ENCODE measurements at regions not wholly inside any gene's neighbourhood (a gene's known extent, or its start where the extent isn't known, plus 50 kb on each side); places are given as distances from the start of the nearest gene placed in this dataset.

DNA sequence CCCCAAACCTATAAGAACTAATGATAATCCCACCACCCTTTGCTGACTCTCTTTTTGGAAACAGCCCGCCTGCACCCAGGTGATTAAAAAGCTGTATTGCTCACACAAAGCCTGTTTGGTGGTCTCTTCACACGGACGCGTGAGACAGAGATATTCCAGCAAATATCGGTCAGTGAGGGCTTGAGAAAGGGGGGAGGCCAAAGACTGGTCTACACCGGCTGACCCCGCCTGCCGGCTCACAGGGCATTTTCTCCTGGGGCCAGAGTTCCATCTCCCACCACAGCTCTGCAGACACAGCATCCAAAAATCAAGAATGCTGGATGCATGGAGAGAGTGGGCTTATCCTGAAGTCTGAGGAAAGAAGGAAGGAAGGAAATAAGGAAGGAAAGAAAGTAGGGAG is 176.0 kb downstream of the SHOX start:
- H3K4me1 ChIP-seq (ENCODE audit: control insufficient read depth, insufficient read depth, low read length), result no peaks in the 10 kb centered on the region
- ATAC-seq (no peak), DNase-seq (no peak)
- 92% methylated on average over 8 of the region's 8 CpGs for WGBS
- H3K4me3 ChIP-seq (ENCODE audit: low read length), result no peak overlapping the region
- no peak overlapping the region for H3K27ac ChIP-seq (ENCODE audit: low read length)
- peaks cover 2% of the 10 kb centered on the region for H3K9me3 ChIP-seq (ENCODE audit: control insufficient read depth, low read length)
- intact Hi-C loops (cut with DNase I), result no loop called here
- H3K27me3 ChIP-seq (ENCODE audit: control insufficient read depth, insufficient read depth), result no peaks in the 10 kb centered on the region

DNA sequence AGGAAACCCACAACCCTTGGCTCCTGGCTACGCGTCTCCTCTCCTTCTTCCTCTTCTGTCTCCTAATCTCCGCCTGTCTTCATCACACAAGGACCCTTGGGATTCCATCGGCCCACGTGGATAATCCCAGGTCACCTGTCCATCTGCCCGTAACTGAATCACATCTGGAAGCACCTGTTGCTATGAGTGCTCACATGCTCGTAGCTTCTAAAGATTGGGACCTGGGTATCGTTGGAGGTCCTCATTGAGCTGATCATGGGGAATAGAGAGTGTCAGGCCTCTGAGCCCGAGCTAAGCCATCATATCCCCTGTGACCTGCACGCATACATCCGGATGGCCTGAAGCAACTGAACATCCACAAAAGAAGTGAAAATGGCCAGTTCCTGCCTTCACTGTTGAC is 175.4 kb downstream of the SHOX start:
- Histone ChIP-seq H3K27me3 (ENCODE audit: control insufficient read depth, insufficient read depth) (no peaks in the 10 kb centered on the region), H3K9me3 (ENCODE audit: control insufficient read depth, low read length) (peaks cover 2% of the 10 kb centered on the region), H3K27ac (ENCODE audit: low read length) (no peak overlapping the region), H3K4me3 (ENCODE audit: low read length) (no peak overlapping the region), H3K4me1 (ENCODE audit: control insufficient read depth, insufficient read depth, low read length) (no peaks in the 10 kb centered on the region)
- ATAC-seq, result no peak
- intact Hi-C loops (cut with DNase I), result no loop called here
- no peak for DNase-seq
- WGBS, result 77% methylated on average over 11 of the region's 11 CpGs

DNA sequence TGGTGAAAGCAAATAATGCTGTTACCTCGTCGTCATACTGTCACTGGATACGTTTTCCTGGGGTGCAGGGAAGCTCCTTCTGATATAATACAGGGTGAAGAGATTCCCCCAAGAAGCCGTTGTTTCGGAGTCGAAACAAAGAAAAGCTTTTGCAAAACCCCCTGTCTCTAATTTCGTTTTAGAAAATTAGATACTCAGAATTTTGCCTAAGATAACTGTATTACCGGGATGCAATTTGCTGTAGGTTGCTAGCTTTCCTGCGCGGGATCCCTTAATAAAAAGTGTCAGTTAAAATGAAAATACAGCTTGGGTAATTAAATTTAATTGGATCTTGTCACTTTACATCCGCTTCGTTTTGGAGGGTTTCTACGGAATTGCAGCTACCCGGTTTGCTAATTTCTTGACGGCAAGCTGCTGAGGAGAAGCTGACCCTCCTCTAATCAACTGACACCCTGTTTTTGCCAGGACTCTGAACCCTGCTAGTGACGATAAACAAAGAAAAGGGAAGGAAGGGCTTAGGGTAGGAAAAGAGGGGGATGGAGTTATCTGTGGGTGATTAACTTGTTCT is 174.6 kb downstream of the SHOX start:
- peaks cover 2% of the 10 kb centered on the region for H3K9me3 ChIP-seq (ENCODE audit: control insufficient read depth, low read length)
- DNase-seq (no peak), ATAC-seq (no peak)
- 34% methylated on average over 16 of the region's 16 CpGs for WGBS
- H3K4me3 ChIP-seq (ENCODE audit: low read length), result no peak overlapping the region
- no peaks in the 10 kb centered on the region for H3K27me3 ChIP-seq (ENCODE audit: control insufficient read depth, insufficient read depth)
- intact Hi-C loops (cut with DNase I), result no loop called here
- H3K4me1 ChIP-seq (ENCODE audit: control insufficient read depth, insufficient read depth, low read length), result no peaks in the 10 kb centered on the region
- H3K27ac ChIP-seq (ENCODE audit: low read length), result no peak overlapping the region

DNA sequence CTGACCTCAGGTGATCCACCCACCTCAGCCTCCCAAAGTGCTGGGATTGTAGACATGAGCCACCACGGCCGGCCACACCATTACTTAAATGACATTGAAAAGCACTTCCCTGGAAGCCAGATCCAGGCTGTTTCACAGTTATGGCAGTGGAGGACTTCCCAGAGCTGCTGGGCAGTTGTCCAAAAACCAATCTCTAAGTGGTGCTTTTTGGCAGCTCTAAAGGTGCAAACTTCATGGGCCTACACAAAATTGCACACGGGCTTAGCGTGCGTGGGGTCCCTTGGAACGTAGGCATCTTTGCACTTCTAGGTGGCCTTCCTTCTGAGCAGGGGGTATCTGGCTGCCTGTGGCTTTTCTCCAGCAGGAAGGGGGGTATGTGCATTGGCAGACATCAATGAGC is 172.3 kb downstream of the SHOX start:
- ATAC-seq (no peak), DNase-seq (no peak)
- Histone ChIP-seq H3K9me3 (ENCODE audit: control insufficient read depth, low read length) (peaks cover 2% of the 10 kb centered on the region), H3K27ac (ENCODE audit: low read length) (no peak overlapping the region), H3K4me1 (ENCODE audit: control insufficient read depth, insufficient read depth, low read length) (no peaks in the 10 kb centered on the region), H3K4me3 (ENCODE audit: low read length) (no peak overlapping the region), H3K27me3 (ENCODE audit: control insufficient read depth, insufficient read depth) (no peaks in the 10 kb centered on the region)
- WGBS, result 80% methylated on average over 6 of the region's 6 CpGs
- intact Hi-C loops (cut with DNase I), result no loop called here

DNA sequence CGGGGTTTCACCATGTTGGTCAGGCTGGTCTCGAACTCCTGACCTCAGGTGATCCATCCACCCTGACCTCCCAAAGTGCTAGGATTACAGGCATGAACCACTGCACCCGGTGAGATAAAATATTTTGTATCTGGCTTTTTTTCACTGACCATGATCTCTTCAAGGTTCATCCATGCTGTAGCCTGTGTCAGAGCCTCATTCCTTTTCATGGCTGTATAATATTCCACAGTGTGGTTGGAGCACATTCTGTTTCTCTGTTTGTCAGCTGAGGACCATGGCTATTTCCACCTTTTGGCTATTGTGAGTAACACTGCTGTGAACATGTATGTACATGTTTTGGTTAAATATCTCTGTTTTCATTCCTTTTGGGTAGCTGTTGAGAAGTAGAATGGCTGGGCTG is 169.2 kb downstream of the SHOX start:
- no peak for ATAC-seq
- Histone ChIP-seq H3K4me1 (ENCODE audit: control insufficient read depth, insufficient read depth, low read length) (no peaks in the 10 kb centered on the region), H3K27me3 (ENCODE audit: control insufficient read depth, insufficient read depth) (no peaks in the 10 kb centered on the region), H3K27ac (ENCODE audit: low read length) (no peak overlapping the region), H3K9me3 (ENCODE audit: control insufficient read depth, low read length) (peaks cover 2% of the 10 kb centered on the region), H3K4me3 (ENCODE audit: low read length) (no peak overlapping the region)
- intact Hi-C loops (cut with DNase I), result no loop called here
- 94% methylated on average over 3 of the region's 3 CpGs for WGBS
- no peak for DNase-seq

DNA sequence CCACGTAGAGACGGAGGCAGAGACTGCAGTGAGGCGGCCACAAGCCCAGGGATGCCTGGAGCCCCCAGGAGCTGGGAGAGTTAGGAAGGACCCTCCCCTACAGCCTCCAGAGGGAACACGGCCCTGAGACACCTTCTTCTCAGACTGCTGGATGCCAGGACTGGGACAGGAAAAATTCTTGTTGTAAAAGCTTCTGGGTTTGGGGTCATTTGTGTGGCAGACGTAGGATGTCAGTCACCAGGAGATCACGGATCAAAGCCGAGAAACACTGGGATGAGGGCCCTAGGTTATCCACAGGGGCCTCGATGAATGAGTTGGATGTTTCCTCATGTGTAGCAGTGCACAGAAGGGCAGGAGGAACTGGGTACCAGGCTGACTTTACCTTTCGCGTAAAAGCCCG is 163.7 kb downstream of the SHOX start:
- no peaks in the 10 kb centered on the region for H3K27me3 ChIP-seq (ENCODE audit: control insufficient read depth, insufficient read depth)
- no peak for ATAC-seq
- intact Hi-C loops (cut with DNase I), result no loop called here

DNA sequence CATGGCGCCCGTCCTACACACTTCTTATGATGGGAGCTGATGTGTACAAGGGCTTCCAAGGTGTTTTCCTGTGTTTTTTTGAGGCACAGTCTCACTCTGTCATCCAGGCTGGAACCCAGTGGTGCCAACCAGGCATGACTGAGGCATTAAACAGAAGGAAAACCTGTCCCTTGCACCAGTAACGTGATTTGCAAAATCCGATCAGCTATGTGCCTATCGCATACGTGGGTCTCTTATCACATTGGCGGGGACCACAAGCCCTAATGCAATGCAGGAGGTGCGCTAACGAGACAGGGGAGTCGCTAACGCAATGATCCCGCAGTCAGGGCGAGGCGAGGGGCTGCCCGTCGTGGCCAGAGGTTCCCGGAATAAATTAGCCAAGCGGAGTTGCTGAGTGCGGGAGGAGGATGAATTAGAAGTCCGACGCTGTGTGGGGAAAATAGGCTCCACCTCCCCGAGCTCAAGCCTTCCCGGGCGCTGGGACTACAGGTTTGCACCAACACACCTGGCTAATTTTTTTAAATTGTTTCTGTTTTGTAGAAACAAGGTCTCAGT is 162.7 kb downstream of the SHOX start:
- no peaks in the 10 kb centered on the region for H3K4me1 ChIP-seq (ENCODE audit: control insufficient read depth, insufficient read depth, low read length)
- 68% methylated on average over 24 of the region's 24 CpGs for WGBS
- H3K4me3 ChIP-seq (ENCODE audit: low read length), result no peak overlapping the region
- no peaks in the 10 kb centered on the region for H3K27me3 ChIP-seq (ENCODE audit: control insufficient read depth, insufficient read depth)
- no peaks in the 10 kb centered on the region for H3K9me3 ChIP-seq (ENCODE audit: control insufficient read depth, low read length)
- DNase-seq (no peak), ATAC-seq (no peak)
- intact Hi-C loops (cut with DNase I), result no loop called here
- H3K27ac ChIP-seq (ENCODE audit: low read length), result no peak overlapping the region

More for the DNA sequence above, 163.7 kb downstream of the SHOX start:
- DNase-seq, result no peak
- 80% methylated on average over 11 of the region's 11 CpGs for WGBS
- no peak overlapping the region for H3K4me3 ChIP-seq (ENCODE audit: low read length)
- no peak overlapping the region for H3K27ac ChIP-seq (ENCODE audit: low read length)
- no peaks in the 10 kb centered on the region for H3K9me3 ChIP-seq (ENCODE audit: control insufficient read depth, low read length)
- H3K4me1 ChIP-seq (ENCODE audit: control insufficient read depth, insufficient read depth, low read length), result no peaks in the 10 kb centered on the region

DNA sequence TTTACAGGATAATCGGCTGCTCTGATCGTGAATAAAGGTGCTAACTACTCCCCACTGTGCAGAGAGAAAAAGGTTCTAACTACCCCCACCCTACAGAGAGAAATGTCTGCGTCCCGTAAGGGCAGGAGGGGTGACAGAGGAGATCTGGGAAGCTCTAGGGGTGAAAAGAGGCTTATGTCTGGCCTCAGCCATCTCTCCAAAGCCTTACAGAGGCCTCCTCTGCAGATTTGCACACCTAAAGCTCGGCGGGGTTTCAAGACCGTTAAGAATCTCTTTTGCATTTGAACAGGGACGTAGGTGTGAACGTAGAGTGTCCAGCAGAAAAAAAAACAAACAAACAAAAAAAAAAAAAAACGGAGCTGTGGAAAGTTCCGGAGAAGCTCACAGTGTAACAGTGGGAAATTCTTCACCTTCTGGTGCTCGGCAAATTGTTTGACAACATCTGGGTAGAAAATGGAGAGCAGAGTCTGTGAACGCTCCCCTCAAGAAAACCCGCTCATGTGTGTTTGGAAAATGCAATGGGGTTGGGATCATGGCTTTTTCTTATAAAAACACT is 161.0 kb downstream of the SHOX start:
- H3K27ac ChIP-seq (ENCODE audit: low read length), result no peak overlapping the region
- H3K27me3 ChIP-seq (ENCODE audit: control insufficient read depth, insufficient read depth), result no peaks in the 10 kb centered on the region
- intact Hi-C loops (cut with DNase I), result no loop called here
- no peak for ATAC-seq
- DNase-seq, result no peak
- H3K4me1 ChIP-seq (ENCODE audit: control insufficient read depth, insufficient read depth, low read length), result no peaks in the 10 kb centered on the region
- no peaks in the 10 kb centered on the region for H3K9me3 ChIP-seq (ENCODE audit: control insufficient read depth, low read length)
- 12% methylated on average over 14 of the region's 14 CpGs for WGBS
- H3K4me3 ChIP-seq (ENCODE audit: low read length), result no peak overlapping the region

DNA sequence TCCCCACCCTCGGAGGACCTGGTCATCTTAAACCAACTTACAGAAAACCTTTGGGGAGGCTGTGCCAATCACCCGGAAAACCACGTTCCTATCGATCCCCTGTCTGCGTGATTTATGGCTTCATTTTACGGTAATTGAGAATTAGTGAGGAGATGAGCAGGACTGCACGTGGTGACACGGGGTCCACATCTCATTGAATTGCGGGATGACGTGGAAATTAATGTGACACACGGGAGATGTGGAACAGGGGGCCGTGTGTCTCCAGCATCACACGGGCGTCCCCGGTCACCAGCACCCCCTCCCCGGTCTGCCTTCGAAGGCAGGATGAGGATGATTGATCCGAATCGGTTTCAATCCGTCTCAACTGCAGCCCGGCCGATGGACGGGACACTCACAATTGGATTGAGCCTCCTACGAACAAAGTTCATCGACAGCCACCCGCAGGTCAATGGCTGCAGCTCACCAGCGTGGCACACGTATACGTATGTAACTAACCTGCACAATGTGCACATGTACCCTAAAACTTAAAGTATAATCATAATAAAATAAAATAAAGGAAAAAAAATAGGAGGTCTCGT is 160.3 kb downstream of the SHOX start:
- DNase-seq (no peak), ATAC-seq (no peak)
- no peaks in the 10 kb centered on the region for H3K27me3 ChIP-seq (ENCODE audit: control insufficient read depth, insufficient read depth)
- no peaks in the 10 kb centered on the region for H3K4me1 ChIP-seq (ENCODE audit: control insufficient read depth, insufficient read depth, low read length)
- WGBS, result 17% methylated on average over 30 of the region's 30 CpGs
- no peak overlapping the region for H3K27ac ChIP-seq (ENCODE audit: low read length)
- intact Hi-C loops (cut with DNase I), result no loop called here
- no peaks in the 10 kb centered on the region for H3K9me3 ChIP-seq (ENCODE audit: control insufficient read depth, low read length)
- H3K4me3 ChIP-seq (ENCODE audit: low read length), result no peak overlapping the region

DNA sequence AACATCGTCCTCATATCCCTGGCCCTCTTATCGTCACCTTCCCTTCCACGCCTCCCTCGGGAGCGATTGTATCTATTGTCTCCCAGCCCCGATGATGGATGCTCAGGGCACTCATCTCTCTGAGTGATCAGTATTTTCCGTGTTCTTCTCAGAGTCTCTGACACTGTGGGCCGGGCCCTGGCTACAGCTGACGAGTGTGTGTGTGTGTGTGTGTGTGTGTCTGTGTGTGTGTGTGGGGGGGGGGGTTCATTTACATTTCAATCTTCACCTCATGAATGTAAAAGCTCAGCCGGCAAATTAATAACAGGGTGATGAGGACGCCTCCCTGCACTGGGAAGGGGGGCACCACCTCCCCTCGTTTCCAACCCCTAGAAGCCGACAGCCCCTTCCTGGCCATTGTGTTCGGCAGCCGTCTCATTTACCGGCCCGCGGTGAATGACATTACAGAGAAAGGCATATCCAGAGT is 159.5 kb downstream of the SHOX start:
- Histone ChIP-seq H3K27me3 (ENCODE audit: control insufficient read depth, insufficient read depth) (no peaks in the 10 kb centered on the region), H3K4me3 (ENCODE audit: low read length) (no peak overlapping the region), H3K4me1 (ENCODE audit: control insufficient read depth, insufficient read depth, low read length) (no peaks in the 10 kb centered on the region), H3K27ac (ENCODE audit: low read length) (no peak overlapping the region), H3K9me3 (ENCODE audit: control insufficient read depth, low read length) (no peaks in the 10 kb centered on the region)
- WGBS, result 11% methylated on average over 18 of the region's 18 CpGs
- ATAC-seq, result no peak
- no peak for DNase-seq
- intact Hi-C loops (cut with DNase I), result no loop called here

DNA sequence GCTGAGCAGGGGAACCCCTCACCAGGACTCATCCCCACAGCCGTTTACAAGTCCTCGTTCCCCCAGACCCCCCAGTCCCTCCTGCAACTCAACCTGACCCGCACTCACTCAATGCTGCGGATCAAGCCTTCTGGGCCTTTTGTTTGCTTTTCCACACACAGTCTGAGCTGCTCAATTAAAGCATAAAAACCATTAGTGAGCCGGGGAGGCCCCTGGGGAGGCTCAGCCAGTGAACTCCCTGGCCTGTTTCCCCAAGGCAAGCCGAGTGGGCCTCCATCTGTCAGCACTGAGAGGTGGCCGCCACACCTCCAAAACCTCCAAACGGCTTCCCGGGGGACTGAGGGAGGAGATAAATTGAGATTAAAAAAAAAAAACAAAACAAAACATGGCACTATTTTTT is 158.5 kb downstream of the SHOX start:
- Histone ChIP-seq H3K9me3 (ENCODE audit: control insufficient read depth, low read length) (no peaks in the 10 kb centered on the region), H3K27me3 (ENCODE audit: control insufficient read depth, insufficient read depth) (no peaks in the 10 kb centered on the region), H3K27ac (ENCODE audit: low read length) (no peak overlapping the region), H3K4me3 (ENCODE audit: low read length) (no peak overlapping the region), H3K4me1 (ENCODE audit: control insufficient read depth, insufficient read depth, low read length) (no peaks in the 10 kb centered on the region)
- ATAC-seq (no peak), DNase-seq (no peak)
- intact Hi-C loops (cut with DNase I), result no loop called here
- WGBS, result 31% methylated on average over 9 of the region's 9 CpGs

All from right cardiac atrium (tissue), 5 donors.